ENCODE measurements at regions not wholly inside any gene's neighbourhood (a gene's known extent, or its start where the extent isn't known, plus 50 kb on each side); places are given as distances from the start of the nearest gene placed in this dataset.
"Not testable (repeated sequence)": the region's sequence is repeated elsewhere in the genome, so short reads cannot be mapped to it uniquely, and the experiment has no call there.

GRCh38 chr2:155481141-155481540, 782.6 kb downstream of the KCNJ3 start:
- no TSS peak for BruUV-seq (replicated peaks)
- no peak overlapping the region for H3K4me3 ChIP-seq (replicated peaks in 1 of 3; ENCODE audit: insufficient read depth in 1 of 3, low read depth in 1 of 3, low read length in 3 of 3)
- H3K9me1 ChIP-seq (replicated peaks; ENCODE audit: control insufficient read depth, extremely low read depth, insufficient read depth, low read length), result no peaks in the 10 kb centered on the region
- no peaks in the 10 kb centered on the region for H3K27me3 ChIP-seq (ENCODE audit: control insufficient read depth in 2 of 2, insufficient read depth in 2 of 2, low read length in 2 of 2)
- H2AFZ ChIP-seq (ENCODE audit: low read depth, low read length), result no peak overlapping the region
- H3K4me2 ChIP-seq (ENCODE audit: insufficient read depth, low read length), result no peak overlapping the region
- intact Hi-C loops (cut with micrococcal nuclease) (no loop called here), dilution Hi-C loops (cut with MboI; ENCODE audit: extremely low pct_ligation_motif_present, low sequenced_read_pairs) (no loop called here)
- no peak for FAIRE-seq
- CTCF ChIA-PET, result no interaction called here
- H3K4me1 ChIP-seq (ENCODE audit: control insufficient read depth, extremely low read depth, insufficient read depth, low read length), result no peaks in the 10 kb centered on the region
- H4K20me1 ChIP-seq (replicated peaks; ENCODE audit: control insufficient read depth, extremely low read depth, insufficient read depth, low read length), result no peaks in the 10 kb centered on the region
- POLR2A ChIA-PET, result no interaction called here
- DNase-seq (ENCODE audit: low read depth, low spot score), result no peak
- H3K79me2 ChIP-seq (ENCODE audit: control insufficient read depth, insufficient read depth, low read length), result no peaks in the 10 kb centered on the region
- H3K9ac ChIP-seq (replicated peaks; ENCODE audit: extremely low read depth, insufficient read depth, low read length), result no peak overlapping the region
- no peaks in the 10 kb centered on the region for H3K9me3 ChIP-seq (replicated peaks; ENCODE audit: control insufficient read depth, insufficient read depth, low read length)
- no peaks in the 10 kb centered on the region for H3K36me3 ChIP-seq (ENCODE audit: control insufficient read depth in 2 of 2, extremely low read depth in 1 of 2, insufficient read depth in 2 of 2, low read length in 2 of 2)
- no peak overlapping the region for H3K27ac ChIP-seq (ENCODE audit: insufficient read depth, low read depth, low read length)
- TF ChIP-seq MYC (IDR thresholded peaks at IDR 0.05; ENCODE audit: low read depth, low read length) (no peak), EZH2 (IDR thresholded peaks at IDR 0.05; ENCODE audit: borderline replicate concordance, low read depth, low read length, severe bottlenecking) (no peak)

DNA sequence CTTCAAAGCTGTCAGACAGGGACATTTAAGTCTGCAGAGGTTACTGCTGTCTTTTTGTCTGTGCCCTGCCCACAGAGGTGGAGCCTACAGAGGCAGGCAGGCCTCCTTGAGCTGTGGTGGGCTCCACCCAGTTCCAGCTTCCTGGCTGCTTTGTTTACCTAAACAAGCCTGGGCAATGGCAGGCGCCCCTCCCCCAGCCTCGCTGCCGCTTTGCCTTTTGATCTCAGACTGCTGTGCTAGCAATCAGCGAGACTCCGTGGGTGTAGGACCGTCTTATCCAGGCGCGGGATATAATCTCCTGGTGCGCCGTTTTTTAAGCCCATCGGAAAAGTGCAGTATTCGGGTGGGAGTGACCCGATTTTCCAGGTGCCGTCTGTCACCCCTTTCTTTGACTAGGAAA, 773.5 kb downstream of the KCNJ3 start:
- H3K4me2 ChIP-seq (ENCODE audit: insufficient read depth, low read length); intact Hi-C loops (cut with micrococcal nuclease); DNase-seq (ENCODE audit: low read depth, low spot score); H3K9me1 ChIP-seq (replicated peaks; ENCODE audit: control insufficient read depth, extremely low read depth, insufficient read depth, low read length); dilution Hi-C loops (cut with MboI; ENCODE audit: extremely low pct_ligation_motif_present, low sequenced_read_pairs); H3K9me3 ChIP-seq (replicated peaks; ENCODE audit: control insufficient read depth, insufficient read depth, low read length); CTCF ChIA-PET; H3K79me2 ChIP-seq (ENCODE audit: control insufficient read depth, insufficient read depth, low read length); H3K27ac ChIP-seq (ENCODE audit: insufficient read depth, low read depth, low read length); H4K20me1 ChIP-seq (replicated peaks; ENCODE audit: control insufficient read depth, extremely low read depth, insufficient read depth, low read length); H3K4me1 ChIP-seq (ENCODE audit: control insufficient read depth, extremely low read depth, insufficient read depth, low read length); H3K9ac ChIP-seq (replicated peaks; ENCODE audit: extremely low read depth, insufficient read depth, low read length); POLR2A ChIA-PET; H3K27me3 ChIP-seq (ENCODE audit: control insufficient read depth in 2 of 2, insufficient read depth in 2 of 2, low read length in 2 of 2); H2AFZ ChIP-seq (ENCODE audit: low read depth, low read length); BruUV-seq (replicated peaks); FAIRE-seq; H3K4me3 ChIP-seq (replicated peaks in 1 of 3; ENCODE audit: insufficient read depth in 1 of 3, low read depth in 1 of 3, low read length in 3 of 3); H3K36me3 ChIP-seq (ENCODE audit: control insufficient read depth in 2 of 2, extremely low read depth in 1 of 2, insufficient read depth in 2 of 2, low read length in 2 of 2): not testable (repeated sequence)
